Tibial nerve (tissue), 4 donors: ENCODE measurements at regions not wholly inside any gene's neighbourhood (a gene's known extent, or its start where the extent isn't known, plus 50 kb on each side); places are given as distances from the start of the nearest gene placed in this dataset.

Experiments
- EP300 ChIP-seq, 2 donors: sonication (generic); formaldehyde crosslinking; IDR thresholded peaks; one replicate each; pipeline ENCODE4 v1.6.1; 2017; ENCODE audit warnings: antibody characterized with exemption in 2 of 2, mild to moderate bottlenecking in 1 of 2
- POLR2A ChIP-seq, 2 donors: fragments of 450-650 bp; IDR thresholded peaks; one replicate each; pipeline ENCODE4 v1.6.1; 2017; ENCODE audit warnings: antibody characterized with exemption in 2 of 2, mild to moderate bottlenecking in 2 of 2, moderate library complexity in 2 of 2
- TF ChIP-seq, protein P1 (sequence below), 5 experiments: fragments of 200-600 bp in 3 of 5; fragments of 450-650 bp in 2 of 5; sonication (generic) in 3 of 5; IDR thresholded peaks; one replicate each; pipeline ENCODE4 v1.5.1; 2016 to 2019; ENCODE audit warnings: antibody characterized with exemption in 5 of 5, mild to moderate bottlenecking in 3 of 5, moderate library complexity in 2 of 5

DNA sequence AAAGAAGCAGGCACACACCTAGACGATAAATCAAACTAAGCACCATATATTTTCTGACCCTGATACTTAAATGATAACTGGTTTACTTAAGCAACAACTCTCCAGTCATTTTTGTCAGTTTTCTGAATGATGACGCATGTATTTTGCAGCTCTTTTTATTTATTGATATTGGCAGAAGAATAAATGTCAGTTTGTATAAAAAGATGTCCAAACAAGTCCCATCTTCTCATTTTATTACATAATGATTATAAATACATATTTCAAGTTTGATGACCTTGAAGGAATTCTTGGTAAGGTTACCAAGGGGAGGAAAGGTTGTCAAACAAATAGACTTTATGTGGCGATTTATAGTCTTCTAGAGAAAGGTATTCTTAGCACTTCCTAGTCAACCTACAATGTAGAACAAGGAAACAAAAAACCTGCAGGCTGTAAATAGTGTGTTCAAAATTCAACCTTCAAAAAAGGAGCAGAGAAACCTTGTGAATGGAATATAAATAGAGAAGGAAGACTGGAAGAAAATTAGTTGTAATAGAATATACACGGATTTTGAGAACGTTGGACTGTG, 190.7 kb downstream of the JRKL start:
- TF ChIP-seq, protein P1, sequence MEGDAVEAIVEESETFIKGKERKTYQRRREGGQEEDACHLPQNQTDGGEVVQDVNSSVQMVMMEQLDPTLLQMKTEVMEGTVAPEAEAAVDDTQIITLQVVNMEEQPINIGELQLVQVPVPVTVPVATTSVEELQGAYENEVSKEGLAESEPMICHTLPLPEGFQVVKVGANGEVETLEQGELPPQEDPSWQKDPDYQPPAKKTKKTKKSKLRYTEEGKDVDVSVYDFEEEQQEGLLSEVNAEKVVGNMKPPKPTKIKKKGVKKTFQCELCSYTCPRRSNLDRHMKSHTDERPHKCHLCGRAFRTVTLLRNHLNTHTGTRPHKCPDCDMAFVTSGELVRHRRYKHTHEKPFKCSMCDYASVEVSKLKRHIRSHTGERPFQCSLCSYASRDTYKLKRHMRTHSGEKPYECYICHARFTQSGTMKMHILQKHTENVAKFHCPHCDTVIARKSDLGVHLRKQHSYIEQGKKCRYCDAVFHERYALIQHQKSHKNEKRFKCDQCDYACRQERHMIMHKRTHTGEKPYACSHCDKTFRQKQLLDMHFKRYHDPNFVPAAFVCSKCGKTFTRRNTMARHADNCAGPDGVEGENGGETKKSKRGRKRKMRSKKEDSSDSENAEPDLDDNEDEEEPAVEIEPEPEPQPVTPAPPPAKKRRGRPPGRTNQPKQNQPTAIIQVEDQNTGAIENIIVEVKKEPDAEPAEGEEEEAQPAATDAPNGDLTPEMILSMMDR (IDR thresholded peaks at IDR 0.05), result no peak
- TF ChIP-seq EP300 (IDR thresholded peaks at IDR 0.05) (no peak), POLR2A (IDR thresholded peaks at IDR 0.05) (no peak)
